GM19397 (cell line): ENCODE measurements at regions not wholly inside any gene's neighbourhood (a gene's known extent, or its start where the extent isn't known, plus 50 kb on each side); places are given as distances from the start of the nearest gene placed in this dataset.

Experiments
- ATAC-seq: cut with Tn5 transposase; IDR thresholded peaks from one replicate; pipeline ENCODE4 v1.9.1; 2021; ENCODE audit warnings: mild to moderate bottlenecking, moderate library complexity; ENCODE audit not compliant: unreplicated experiment

GRCh38 chr12:89023936-89024335 lies 328.4 kb downstream of the DUSP6 start:
- ATAC-seq: no peak

GRCh38 chr12:89020689-89021088 lies 331.6 kb downstream of the DUSP6 start:
- ATAC-seq: no peak

GRCh38 chr12:89020121-89020480 lies 332.2 kb downstream of the DUSP6 start:
- ATAC-seq: no peak

GRCh38 chr12:89019439-89020120 lies 332.7 kb downstream of the DUSP6 start:
- ATAC-seq: peak; percentile 99

- ATAC-seq: no peak
These were observed 335.1 kb downstream of the DUSP6 start for GRCh38 chr12:89016970-89017778.

- ATAC-seq: no peak
These were observed 336.9 kb downstream of the DUSP6 start for GRCh38 chr12:89015419-89015818.

GRCh38 chr12:88998421-88998820 lies 353.9 kb downstream of the DUSP6 start:
- ATAC-seq: no peak

GRCh38 chr12:88996200-88996788 lies 356.0 kb downstream of the DUSP6 start:
- no peak for ATAC-seq

DNA sequence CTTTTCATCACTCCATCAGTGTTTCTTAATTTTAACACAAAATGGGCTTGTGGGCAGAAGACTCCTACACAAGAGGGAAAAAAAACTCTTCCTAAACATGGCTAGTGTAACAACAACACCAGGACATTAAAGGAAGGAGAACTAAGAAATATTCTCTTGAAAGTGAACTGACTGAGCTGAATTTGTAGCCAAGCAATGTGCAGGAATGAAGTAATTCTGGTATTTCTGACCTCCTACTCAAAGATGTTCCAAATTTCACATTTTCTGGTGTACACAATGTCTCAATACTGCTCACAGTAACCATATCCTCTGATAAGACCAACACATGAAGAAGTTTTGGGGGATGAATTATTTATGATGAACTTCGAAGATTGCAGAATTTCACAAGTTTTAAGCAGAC lies 357.3 kb downstream of the DUSP6 start:
- ATAC-seq: no peak

- ATAC-seq: no peak
These were observed 357.8 kb downstream of the DUSP6 start for GRCh38 chr12:88994537-88994936.

GRCh38 chr12:88993651-88994050 lies 358.6 kb downstream of the DUSP6 start:
- no peak for ATAC-seq

DNA sequence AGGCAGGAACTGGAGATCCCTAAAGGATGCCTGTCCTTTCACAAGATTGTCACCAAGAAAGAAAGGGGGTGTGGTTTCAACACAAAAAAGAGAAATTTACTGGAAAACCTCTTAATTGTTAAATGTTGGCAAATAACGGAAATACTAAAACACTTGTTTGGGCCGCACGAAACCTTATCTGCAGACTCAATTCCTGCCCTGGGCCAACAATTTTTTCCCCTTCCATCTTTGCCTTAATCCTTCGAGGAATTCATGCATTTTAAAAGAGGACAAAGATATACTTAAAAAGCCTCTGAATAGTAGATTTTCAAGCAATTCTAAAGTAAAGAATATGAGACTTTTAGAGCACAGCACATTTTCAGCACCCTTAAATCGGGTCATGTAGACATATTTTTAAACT lies 366.2 kb downstream of the DUSP6 start:
- ATAC-seq: no peak

DNA sequence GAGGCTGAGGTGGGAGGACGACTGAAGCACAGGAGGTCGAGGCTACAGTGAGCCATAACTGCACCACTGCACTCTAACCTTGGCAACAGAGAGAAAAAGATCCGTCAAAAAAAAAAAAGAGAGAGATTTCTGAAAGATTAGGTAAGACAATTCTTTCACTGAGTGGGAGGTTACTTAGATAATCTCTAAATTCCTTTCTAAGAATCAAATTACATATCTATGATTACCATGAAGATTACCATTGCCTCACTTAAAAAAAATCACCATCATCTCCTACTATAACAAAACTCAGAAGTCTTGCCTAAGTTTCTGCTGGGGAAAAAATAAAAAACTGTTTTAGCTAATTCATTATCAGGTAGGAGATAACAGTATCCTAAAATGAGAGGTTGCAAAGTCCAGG lies 366.7 kb downstream of the DUSP6 start:
- no peak for ATAC-seq

- ATAC-seq: no peak
These were observed 367.3 kb downstream of the DUSP6 start for GRCh38 chr12:88985011-88985410.

DNA sequence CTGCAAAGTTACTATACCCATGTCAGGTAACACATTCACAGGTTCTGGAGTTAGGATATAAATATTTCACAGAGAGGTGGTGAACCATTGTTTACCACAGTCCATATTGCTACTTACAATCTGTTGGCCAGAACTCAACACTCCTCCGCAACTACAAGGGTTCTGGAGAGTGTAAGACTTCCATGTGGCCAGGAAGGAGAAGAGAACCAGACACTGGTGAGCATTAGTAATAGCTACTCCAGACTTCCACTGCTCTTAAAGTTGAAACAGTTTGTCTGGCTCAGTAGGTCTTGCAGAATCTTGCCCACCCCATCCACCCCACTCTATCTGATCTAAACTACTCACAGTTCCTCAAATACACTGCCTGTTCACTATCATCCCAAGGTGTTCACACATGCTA lies 369.6 kb downstream of the DUSP6 start:
- ATAC-seq: no peak

DNA sequence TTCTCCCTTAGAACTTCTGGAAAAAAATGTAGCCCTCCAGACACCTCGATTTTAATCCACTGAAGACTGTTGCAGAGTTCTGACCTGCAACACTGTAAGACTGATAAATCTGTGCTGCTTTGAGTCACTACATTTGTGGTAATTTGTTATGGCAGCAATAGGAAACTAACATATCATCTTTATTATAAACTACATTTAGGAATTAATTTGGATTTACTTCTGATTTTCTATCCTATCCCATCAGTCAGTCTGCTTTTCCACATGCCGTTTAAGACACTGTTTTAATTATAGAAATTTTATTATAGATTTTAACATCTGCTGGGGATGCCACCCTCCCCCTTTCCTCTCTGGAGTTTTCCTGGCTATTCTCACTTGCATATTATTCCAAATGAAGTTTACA lies 375.2 kb downstream of the DUSP6 start:
- no peak for ATAC-seq

- no peak for ATAC-seq
These were observed 378.3 kb downstream of the DUSP6 start for GRCh38 chr12:88973998-88974397.

DNA sequence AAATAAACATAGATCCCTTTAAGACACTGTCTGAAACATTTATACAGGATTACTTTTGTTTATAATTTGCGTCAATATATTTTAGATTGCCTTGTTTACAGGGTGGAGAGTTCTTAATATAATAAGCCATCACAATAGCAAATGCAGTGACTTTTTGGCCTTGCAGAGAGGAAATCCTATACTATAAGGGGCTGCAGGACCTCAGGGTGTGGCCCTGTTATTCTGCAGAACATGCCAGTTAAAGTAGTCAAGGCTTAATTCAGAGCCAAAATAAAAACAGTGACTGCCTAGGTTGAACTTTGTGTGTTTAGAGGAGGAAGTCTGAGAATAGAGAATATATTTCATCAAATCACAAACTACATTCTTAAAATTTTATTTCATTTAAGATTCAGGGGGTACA lies 381.6 kb downstream of the DUSP6 start:
- no peak for ATAC-seq

GRCh38 chr12:88969127-88969526 lies 383.2 kb downstream of the DUSP6 start:
- ATAC-seq: no peak

DNA sequence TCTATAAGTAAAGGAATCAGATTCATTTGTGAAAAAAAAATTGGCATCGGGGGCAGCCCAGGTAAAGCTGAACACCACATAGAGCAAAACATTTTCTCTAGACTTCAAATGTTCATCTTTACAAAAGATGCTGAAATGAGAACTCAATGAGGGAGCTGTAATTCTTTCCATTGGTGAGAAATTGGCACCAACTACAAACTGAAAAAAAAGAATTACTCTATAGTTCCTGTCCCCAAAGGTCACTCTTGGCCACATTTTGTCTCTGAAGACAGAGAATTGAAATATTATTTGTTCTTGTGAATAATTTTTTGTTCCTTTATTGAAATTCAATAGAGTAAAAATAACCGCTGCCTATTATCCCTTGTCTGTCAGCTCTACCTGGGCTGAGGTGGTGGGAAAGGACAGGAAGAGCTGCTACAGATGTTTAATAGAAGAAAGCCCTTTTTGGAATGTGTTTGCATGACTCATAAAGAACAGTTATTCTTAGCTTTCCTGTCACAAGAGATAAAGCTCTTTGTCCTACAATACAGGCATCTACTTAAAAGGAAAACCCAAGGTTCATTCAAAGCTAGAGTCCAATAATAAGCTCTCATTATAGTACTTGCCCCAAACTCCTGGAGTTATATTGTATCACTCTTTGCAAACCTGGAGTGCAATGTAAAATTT lies 380.1 kb upstream of the KITLG start:
- ATAC-seq: no peak

GRCh38 chr12:88958946-88959345 lies 378.7 kb upstream of the KITLG start:
- no peak for ATAC-seq

DNA sequence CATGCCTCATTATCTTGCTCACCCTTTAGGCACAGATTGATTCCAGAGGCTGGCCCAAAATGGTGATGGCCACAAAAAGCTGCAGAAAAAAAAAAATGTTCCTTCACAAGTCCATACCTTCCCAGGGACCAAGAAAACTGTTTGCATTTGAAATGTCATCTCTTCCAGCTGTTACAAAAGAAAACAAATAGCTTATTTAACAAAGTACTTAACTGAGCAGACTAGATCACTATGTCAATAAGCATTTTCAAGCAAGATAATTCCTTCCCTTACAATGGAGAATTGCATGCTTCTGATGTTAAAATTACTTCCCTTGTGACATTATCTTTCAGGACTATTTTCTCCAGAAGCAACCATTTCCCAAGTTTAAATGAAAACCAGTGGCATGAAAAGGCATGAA lies 377.9 kb upstream of the KITLG start:
- no peak for ATAC-seq
